ENCODE measurements at regions not wholly inside any gene's neighbourhood (a gene's known extent, or its start where the extent isn't known, plus 50 kb on each side); places are given as distances from the start of the nearest gene placed in this dataset.

- DNase-seq (ENCODE audit: low read depth): no peak
Observed at GRCh38 chr18:34592961-34593382, 117.1 kb upstream of the DTNA start.

- DNase-seq (ENCODE audit: low read depth): no peak
Observed at GRCh38 chr18:34594266-34594665, 115.8 kb upstream of the DTNA start.

- no peak for DNase-seq (ENCODE audit: low read depth)
Observed at GRCh38 chr18:34595690-34596089, 114.4 kb upstream of the DTNA start.

- DNase-seq (ENCODE audit: low read depth): no peak
Observed at GRCh38 chr18:34598120-34598635, 111.9 kb upstream of the DTNA start.

- no peak for DNase-seq (ENCODE audit: low read depth)
Observed at GRCh38 chr18:34600158-34600557, 109.9 kb upstream of the DTNA start.

- no peak for DNase-seq (ENCODE audit: low read depth)
Observed at GRCh38 chr18:34600874-34601656, 109.0 kb upstream of the DTNA start.

- DNase-seq (ENCODE audit: low read depth): no peak
Observed at GRCh38 chr18:34604591-34604990, 105.5 kb upstream of the DTNA start.

GRCh38 chr18:34606851-34607250 lies 103.2 kb upstream of the DTNA start:
- no peak for DNase-seq (ENCODE audit: low read depth)

GRCh38 chr18:34608064-34608463 lies 102.0 kb upstream of the DTNA start:
- DNase-seq (ENCODE audit: low read depth): no peak

GRCh38 chr18:34609986-34610648 lies 100.0 kb upstream of the DTNA start:
- no peak for DNase-seq (ENCODE audit: low read depth)

GRCh38 chr18:34611904-34612303 lies 98.2 kb upstream of the DTNA start:
- no peak for DNase-seq (ENCODE audit: low read depth)

- DNase-seq (ENCODE audit: low read depth): no peak
Observed at GRCh38 chr18:34620258-34620861, 89.7 kb upstream of the DTNA start.

GRCh38 chr18:34623557-34623956 lies 86.5 kb upstream of the DTNA start:
- DNase-seq (ENCODE audit: low read depth): no peak

GRCh38 chr18:34624551-34624950 lies 85.5 kb upstream of the DTNA start:
- DNase-seq (ENCODE audit: low read depth): no peak

- DNase-seq (ENCODE audit: low read depth): no peak
Observed at GRCh38 chr18:34626404-34627136, 83.5 kb upstream of the DTNA start.

- DNase-seq (ENCODE audit: low read depth): no peak
Observed at GRCh38 chr18:34627137-34627920, 82.8 kb upstream of the DTNA start.

GRCh38 chr18:34631093-34631966 lies 78.8 kb upstream of the DTNA start:
- no peak for DNase-seq (ENCODE audit: low read depth)

- no peak for DNase-seq (ENCODE audit: low read depth)
Observed at GRCh38 chr18:34632321-34632720, 77.8 kb upstream of the DTNA start.

GRCh38 chr18:34633368-34633767 lies 76.7 kb upstream of the DTNA start:
- DNase-seq (ENCODE audit: low read depth): no peak

GRCh38 chr18:34637094-34637801 lies 72.8 kb upstream of the DTNA start:
- DNase-seq (ENCODE audit: low read depth): no peak
